GM23338 (cell line): ENCODE measurements at regions not wholly inside any gene's neighbourhood (a gene's known extent, or its start where the extent isn't known, plus 50 kb on each side); places are given as distances from the start of the nearest gene placed in this dataset.

Source experiments
- CREB1 ChIP-seq: fragments of 250-450 bp; sonication (Bioruptor Pico); IDR thresholded peaks from 2 replicates; pipeline ENCODE4 v1.5.0; 2020; ENCODE audit warnings: low read depth, mild to moderate bottlenecking, moderate library complexity
- CTCF ChIP-seq, 2 experiments: fragments of 200-600 bp in 1 of 2; sonication (generic) in 1 of 2; conservative IDR thresholded peaks; 2 replicates each; pipeline versions ENCODE4 v1.5.1 to v1.6.1; 2016 to 2017; ENCODE audit warnings: antibody characterized with exemption in 2 of 2, low read depth in 2 of 2, mild to moderate bottlenecking in 2 of 2, moderate library complexity in 1 of 2
- EZH2 ChIP-seq: fragments of 200-600 bp; sonication (generic); IDR thresholded peaks from one replicate; pipeline ENCODE4 v1.8.0; 2017; ENCODE audit warnings: antibody characterized with exemption, mild to moderate bottlenecking, low read depth; ENCODE audit not compliant: unreplicated experiment
- EZH2phosphoT487 ChIP-seq: fragments of 200-600 bp; sonication (generic); IDR thresholded peaks from one replicate; pipeline ENCODE4 v1.8.1; 2018; ENCODE audit warnings: antibody characterized with exemption; ENCODE audit not compliant: unreplicated experiment
- NANOG ChIP-seq: IDR thresholded peaks from 2 replicates; pipeline ENCODE4 v1.6.1; 2016; ENCODE audit warnings: antibody characterized with exemption, borderline replicate concordance
- POLR2AphosphoS5 ChIP-seq: IDR thresholded peaks from 2 replicates; pipeline ENCODE4 v1.6.1; 2016; ENCODE audit warnings: antibody characterized with exemption, low read depth
- STAT1 ChIP-seq: IDR thresholded peaks from one replicate; pipeline ENCODE4 v1.6.1; 2016; ENCODE audit warnings: antibody characterized with exemption; ENCODE audit not compliant: unreplicated experiment
- ZNF331 ChIP-seq: fragments of 250-450 bp; sonication (Bioruptor Pico); IDR thresholded peaks from 2 replicates; pipeline ENCODE4 v1.5.0; 2020; ENCODE audit warnings: low read depth, mild to moderate bottlenecking, moderate library complexity
- TF ChIP-seq, protein P1 (sequence below): IDR thresholded peaks from one replicate; pipeline ENCODE4 v1.6.1; 2018; ENCODE audit warnings: antibody characterized with exemption; ENCODE audit not compliant: unreplicated experiment
- TF ChIP-seq, protein P2 (sequence below): IDR thresholded peaks from 2 replicates; pipeline ENCODE4 v1.6.1; 2016; ENCODE audit warnings: antibody characterized with exemption

DNA sequence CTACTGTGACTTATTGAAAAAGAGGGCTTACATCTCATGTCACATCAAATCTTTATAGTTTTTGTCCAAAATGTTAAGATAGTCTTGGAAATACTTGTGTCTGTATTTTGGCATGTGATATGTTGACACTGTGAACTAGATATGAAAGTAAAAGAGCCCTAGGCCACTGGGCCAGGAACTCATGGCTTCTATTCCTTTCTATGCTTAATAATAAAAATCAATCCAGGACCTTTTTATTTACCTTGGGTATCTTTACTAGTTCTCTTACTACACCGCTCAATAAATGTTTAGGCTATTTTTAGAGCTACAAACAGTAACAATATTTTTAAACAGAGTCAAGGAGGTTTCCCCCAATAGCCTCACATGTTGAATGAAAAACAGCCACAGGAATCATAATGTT, 348.6 kb upstream of the SLC24A2 start:
- TF ChIP-seq CTCF (conservative IDR thresholded peaks at IDR 0.05; ENCODE audit: low read depth in 2 of 2) (no peak), POLR2AphosphoS5 (no peak), EZH2 (no peak), NANOG (no peak), EZH2phosphoT487 (no peak), CREB1 (CRISPR knock-in tag) (no peak), STAT1 (no peak), ZNF331 (no peak)
- TF ChIP-seq, protein P1, sequence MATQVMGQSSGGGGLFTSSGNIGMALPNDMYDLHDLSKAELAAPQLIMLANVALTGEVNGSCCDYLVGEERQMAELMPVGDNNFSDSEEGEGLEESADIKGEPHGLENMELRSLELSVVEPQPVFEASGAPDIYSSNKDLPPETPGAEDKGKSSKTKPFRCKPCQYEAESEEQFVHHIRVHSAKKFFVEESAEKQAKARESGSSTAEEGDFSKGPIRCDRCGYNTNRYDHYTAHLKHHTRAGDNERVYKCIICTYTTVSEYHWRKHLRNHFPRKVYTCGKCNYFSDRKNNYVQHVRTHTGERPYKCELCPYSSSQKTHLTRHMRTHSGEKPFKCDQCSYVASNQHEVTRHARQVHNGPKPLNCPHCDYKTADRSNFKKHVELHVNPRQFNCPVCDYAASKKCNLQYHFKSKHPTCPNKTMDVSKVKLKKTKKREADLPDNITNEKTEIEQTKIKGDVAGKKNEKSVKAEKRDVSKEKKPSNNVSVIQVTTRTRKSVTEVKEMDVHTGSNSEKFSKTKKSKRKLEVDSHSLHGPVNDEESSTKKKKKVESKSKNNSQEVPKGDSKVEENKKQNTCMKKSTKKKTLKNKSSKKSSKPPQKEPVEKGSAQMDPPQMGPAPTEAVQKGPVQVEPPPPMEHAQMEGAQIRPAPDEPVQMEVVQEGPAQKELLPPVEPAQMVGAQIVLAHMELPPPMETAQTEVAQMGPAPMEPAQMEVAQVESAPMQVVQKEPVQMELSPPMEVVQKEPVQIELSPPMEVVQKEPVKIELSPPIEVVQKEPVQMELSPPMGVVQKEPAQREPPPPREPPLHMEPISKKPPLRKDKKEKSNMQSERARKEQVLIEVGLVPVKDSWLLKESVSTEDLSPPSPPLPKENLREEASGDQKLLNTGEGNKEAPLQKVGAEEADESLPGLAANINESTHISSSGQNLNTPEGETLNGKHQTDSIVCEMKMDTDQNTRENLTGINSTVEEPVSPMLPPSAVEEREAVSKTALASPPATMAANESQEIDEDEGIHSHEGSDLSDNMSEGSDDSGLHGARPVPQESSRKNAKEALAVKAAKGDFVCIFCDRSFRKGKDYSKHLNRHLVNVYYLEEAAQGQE: no peak
- TF ChIP-seq, protein P2, sequence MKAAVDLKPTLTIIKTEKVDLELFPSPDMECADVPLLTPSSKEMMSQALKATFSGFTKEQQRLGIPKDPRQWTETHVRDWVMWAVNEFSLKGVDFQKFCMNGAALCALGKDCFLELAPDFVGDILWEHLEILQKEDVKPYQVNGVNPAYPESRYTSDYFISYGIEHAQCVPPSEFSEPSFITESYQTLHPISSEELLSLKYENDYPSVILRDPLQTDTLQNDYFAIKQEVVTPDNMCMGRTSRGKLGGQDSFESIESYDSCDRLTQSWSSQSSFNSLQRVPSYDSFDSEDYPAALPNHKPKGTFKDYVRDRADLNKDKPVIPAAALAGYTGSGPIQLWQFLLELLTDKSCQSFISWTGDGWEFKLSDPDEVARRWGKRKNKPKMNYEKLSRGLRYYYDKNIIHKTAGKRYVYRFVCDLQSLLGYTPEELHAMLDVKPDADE: no peak
